ENCODE measurements at regions not wholly inside any gene's neighbourhood (a gene's known extent, or its start where the extent isn't known, plus 50 kb on each side); places are given as distances from the start of the nearest gene placed in this dataset.

DNA sequence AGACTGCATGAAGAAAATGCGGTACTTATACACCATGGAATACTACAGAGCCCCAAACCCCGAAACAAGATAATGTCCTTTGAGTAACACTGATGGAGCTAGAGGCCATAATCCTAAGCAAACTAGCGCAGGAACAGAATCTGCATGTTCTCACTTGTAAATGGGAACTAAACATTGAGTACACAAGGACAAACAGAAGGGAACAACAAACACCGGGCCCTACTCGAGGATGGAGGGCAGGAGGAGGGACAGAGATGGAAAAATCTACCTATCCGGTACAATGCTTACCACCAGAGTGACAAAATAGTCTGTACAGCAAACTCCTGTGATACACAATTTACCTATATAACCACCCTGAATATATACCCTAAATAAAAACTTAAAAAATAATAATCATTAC is 507.9 kb downstream of the IPMK start:
- no peak for ATAC-seq
- intact Hi-C loops (cut with DNase I), result no loop called here
- DNase-seq (ENCODE audit: low spot score), result no peak

DNA sequence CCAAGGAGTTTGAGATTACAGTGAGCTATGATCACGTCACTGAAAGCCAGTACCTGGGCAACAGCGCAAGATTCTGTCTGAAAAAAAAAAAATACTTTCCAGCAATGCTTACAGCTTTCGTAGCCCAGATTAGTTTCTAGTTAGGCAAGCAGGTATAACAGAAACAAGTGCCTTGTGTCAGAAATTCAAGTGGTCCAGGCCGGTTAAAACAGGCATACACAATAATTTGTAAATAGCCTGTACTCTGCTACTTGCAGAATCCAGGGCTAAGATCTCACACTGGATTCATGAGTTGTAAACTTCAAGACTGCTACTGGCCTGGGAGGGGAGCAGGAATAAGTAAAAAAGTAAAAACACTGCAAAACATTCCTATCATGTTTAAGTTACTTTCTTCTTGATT is 512.9 kb downstream of the IPMK start:
- DNase-seq (ENCODE audit: low spot score) (no peak), ATAC-seq (no peak)

GRCh38 chr10:57743711-57744110 is 524.0 kb downstream of the IPMK start:
- no peak for ATAC-seq
- no peak for DNase-seq (ENCODE audit: low spot score)
- intact Hi-C loops (cut with DNase I), result no loop called here

More for the DNA sequence above, 512.9 kb downstream of the IPMK start:
- intact Hi-C loops (cut with DNase I), result no loop called here

- DNase-seq (ENCODE audit: low spot score), result no peak
- ATAC-seq, result no peak
- intact Hi-C loops (cut with DNase I), result no loop called here
Observed at GRCh38 chr10:57741751-57742150, 525.9 kb downstream of the IPMK start.

GRCh38 chr10:57723305-57723704 is 544.4 kb downstream of the IPMK start:
- intact Hi-C loops (cut with DNase I), result no loop called here
- DNase-seq (ENCODE audit: low spot score), result no peak
- ATAC-seq, result no peak

DNA sequence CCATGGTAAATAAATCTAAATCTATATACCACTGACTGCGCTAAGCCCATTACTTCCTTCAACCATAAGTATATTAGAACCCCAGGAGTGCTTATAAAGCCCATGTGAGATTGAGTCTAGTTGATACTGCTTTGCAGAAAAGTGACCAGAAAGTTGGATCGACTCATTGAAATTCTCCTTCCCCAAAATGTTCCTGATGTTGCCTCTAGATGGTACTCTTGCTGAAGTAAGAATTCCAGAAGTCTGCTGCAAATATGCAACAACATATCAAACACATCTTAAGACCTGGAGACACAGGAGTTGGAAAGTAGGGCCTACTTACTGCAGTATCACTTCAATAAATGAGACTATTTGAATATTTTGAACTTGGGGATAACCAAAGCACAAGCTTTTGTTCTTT is 550.8 kb downstream of the IPMK start:
- ATAC-seq (no peak), DNase-seq (ENCODE audit: low spot score) (no peak)
- intact Hi-C loops (cut with DNase I), result no loop called here

- ATAC-seq (no peak), DNase-seq (ENCODE audit: low spot score) (no peak)
- intact Hi-C loops (cut with DNase I), result no loop called here
Observed at GRCh38 chr10:57715233-57715632, 552.5 kb downstream of the IPMK start.

DNA sequence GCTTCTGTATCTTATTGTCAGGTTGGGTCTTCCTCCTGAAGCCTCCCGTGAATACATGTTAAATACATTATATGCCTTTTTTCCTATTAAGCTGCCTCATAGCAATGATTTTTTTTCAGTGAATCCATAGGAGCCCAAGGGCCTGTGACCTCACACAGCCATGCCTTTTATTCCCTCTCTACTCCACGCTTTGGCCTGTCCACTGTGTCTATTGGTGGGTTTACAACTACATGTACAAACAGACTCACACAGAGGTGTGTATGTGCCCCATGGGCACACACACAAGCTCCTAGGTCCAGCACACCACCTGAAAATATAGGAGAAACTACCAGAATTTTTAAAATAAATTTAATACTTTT is 560.4 kb downstream of the IPMK start:
- no peak for DNase-seq (ENCODE audit: low spot score)
- no peak for ATAC-seq
- intact Hi-C loops (cut with DNase I), result no loop called here

GRCh38 chr10:57706576-57707299 is 561.0 kb downstream of the IPMK start:
- intact Hi-C loops (cut with DNase I), result no loop called here
- ATAC-seq, result no peak
- no peak for DNase-seq (ENCODE audit: low spot score)

DNA sequence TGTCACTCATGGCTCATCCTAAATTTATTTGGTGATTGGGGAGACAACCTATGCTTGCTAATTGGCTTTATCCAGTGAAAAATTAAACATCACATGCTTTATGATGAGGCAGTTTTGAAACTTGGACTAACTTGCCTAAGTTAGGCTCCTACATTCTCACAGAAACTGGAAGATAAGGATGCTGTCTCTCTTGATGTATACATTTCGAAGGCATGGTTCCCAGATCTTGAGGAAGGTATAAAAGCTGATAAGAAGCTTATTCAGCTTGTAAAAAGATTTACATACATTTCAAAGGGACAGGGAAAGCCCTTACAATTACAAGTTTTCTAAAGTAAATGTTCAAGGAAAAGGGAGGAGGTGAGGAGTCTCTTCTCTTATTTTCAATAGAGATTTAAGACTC is 561.7 kb downstream of the IPMK start:
- no peak for DNase-seq (ENCODE audit: low spot score)
- no peak for ATAC-seq
- intact Hi-C loops (cut with DNase I), result no loop called here

DNA sequence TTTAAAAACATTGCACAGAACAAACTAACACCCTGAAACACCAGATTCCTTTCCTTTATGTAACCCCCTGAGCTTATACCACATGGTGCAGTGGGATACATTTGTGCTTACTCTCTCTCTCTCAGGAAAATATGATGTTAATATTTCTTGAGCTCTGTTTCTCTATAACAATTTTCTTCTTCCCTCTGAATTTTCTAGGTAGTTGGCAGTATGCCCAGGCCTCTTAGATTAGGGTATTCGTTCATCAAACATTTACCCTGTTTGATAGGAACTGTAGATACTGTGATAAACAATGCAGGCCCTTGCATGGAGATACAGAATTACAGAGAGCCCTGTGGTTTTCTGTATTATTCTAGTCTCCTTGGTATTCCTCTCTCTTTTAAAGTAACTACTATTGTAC is 567.8 kb downstream of the IPMK start:
- intact Hi-C loops (cut with DNase I), result no loop called here
- DNase-seq (ENCODE audit: low spot score) (no peak), ATAC-seq (no peak)

DNA sequence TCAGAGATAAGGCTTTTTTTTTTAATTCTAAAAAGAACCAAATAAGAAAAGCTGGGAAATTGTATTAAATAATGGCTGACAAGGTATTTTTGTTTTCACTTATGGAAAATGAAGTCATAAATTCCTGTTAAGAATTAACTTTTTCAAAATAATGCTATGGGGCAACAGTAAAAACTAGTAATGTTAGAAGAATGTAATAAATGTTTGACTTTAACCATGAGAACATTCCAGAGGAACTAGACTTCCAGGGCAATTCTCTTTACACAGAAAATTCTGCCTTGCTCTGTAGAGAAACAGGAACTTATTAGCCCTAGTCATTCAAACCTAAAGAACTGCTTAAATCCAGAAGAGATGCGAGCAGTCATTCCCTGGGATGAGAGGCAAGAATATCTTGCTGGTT is 571.1 kb downstream of the IPMK start:
- intact Hi-C loops (cut with DNase I), result no loop called here
- ATAC-seq (no peak), DNase-seq (ENCODE audit: low spot score) (no peak)

GRCh38 chr10:57694956-57695608 is 572.6 kb downstream of the IPMK start:
- intact Hi-C loops (cut with DNase I), result no loop called here
- ATAC-seq, result no peak
- DNase-seq (ENCODE audit: low spot score), result no peak

DNA sequence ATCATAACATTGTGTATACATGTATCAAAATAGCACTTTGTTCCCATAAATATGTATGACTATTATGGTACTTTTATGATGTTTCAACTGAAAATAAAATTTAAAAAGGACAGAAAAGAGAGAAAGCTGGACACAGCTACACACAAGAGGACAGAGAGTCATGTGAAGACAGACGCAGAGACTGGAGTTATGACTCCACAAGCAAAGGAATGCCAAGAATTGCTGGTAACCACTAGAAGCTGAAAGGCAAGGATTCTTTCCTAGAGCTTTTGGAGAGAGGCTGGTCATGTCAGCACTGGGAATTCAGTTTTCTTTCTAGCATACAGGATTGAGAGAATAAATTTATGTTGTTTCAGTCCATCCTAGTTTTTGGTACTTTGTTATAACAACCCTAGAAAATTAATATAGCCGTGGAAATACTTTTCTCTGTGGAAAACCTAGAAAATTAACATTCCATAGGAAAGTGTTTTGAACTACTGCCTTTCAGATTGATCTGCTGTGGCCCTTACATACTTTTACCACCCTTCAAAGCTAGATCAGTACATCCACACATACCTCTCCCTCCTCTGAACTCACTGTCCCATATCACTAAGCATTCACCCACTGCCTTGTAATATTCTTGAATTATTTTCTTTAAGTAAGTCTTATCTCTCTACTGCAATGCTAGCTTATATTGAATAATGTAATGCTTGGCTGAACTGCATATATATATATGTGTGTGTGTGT is 575.3 kb downstream of the IPMK start:
- no peak for DNase-seq (ENCODE audit: low spot score)
- intact Hi-C loops (cut with DNase I), result no loop called here
- ATAC-seq, result no peak

GRCh38 chr10:57689596-57690297 is 577.9 kb downstream of the IPMK start:
- intact Hi-C loops (cut with DNase I), result no loop called here
- ATAC-seq (no peak), DNase-seq (ENCODE audit: low spot score) (no peak)

DNA sequence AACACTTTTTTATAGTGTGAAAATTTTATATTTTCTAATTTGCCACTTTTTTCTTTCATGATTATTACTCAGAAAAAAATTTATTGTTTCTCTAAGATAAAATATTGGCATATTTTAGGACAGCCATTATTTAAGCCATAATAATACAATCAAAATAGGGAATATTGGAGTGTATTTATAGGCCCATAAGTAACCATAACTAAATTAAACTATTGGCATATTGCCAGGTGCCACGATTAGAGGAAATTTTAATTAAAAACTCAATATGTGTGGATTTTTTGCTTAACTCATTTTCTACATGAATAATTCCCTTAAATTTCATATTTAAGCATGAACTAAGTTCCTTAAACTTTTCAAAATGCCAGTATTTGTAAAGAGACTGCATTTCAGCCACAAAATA is 587.8 kb downstream of the IPMK start:
- DNase-seq (ENCODE audit: low spot score), result no peak
- intact Hi-C loops (cut with DNase I), result no loop called here

GRCh38 chr10:57675125-57675524 is 592.6 kb downstream of the IPMK start:
- DNase-seq (ENCODE audit: low spot score) (no peak), ATAC-seq (no peak)
- intact Hi-C loops (cut with DNase I), result no loop called here

More for the DNA sequence above, 587.8 kb downstream of the IPMK start:
- no peak for ATAC-seq

DNA sequence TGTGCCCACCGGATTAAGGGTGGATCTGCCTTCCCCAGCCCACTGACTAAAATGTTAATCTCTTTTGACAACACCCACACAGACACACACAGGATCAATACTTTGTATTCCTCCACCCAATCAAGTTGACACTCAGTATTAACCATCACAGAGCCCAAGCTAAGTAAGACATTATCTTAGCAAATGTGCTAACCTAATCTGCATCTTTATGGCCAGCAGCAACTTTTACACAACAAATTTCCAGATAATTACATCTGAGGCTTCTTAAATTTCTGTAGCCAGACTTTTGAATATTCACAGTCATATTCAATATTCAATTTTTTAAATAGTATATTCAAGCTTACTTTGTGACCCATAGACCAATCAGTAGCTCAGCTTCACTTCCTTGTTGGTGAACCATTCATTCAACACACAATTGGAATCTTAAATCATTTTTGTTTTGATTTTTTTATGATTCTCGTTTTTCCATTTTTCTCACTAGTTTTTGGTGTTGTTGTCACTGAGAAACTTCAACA is 594.2 kb downstream of the IPMK start:
- intact Hi-C loops (cut with DNase I), result no loop called here
- no peak for ATAC-seq
- no peak for DNase-seq (ENCODE audit: low spot score)

DNA sequence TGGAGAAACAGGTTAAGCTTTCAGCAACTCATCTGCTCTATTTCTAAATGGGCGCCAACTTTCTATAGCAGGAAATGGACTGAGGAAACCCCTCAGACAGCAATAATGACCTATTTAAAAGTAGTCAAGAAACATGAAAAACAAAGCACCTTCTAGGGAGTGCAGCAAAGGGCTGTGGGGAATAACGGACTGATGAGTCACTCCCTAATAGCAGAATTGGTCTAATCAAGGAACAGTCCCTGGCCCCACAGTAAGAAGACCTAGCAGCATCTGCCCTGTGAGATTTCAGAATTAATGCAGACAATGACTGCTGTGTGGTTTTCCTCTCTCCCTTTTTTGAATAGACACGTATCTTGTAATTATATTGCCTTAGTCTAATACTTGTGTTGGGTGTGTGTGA is 602.9 kb downstream of the IPMK start:
- ATAC-seq (no peak), DNase-seq (ENCODE audit: low spot score) (no peak)
- intact Hi-C loops (cut with DNase I), result no loop called here

DNA sequence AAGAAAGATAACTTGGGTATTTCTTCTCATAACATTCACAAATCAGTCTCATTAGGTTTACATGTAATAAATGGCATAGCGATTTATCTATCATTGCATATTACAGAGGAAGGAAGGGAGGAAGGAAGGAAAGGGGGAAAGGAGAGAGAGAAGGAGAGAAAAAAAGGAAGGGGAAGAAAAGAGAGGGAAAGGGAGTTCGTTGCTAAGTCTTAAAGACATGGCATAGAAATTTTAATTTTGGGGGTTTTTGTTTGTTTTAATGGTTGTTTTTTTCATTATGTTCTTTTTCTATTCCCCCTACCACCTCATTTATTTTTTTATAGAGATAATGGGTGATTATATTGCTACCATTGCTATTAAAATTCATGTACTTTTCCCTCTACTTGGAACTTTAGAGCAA is 604.3 kb downstream of the IPMK start:
- ATAC-seq, result no peak
- DNase-seq (ENCODE audit: low spot score), result no peak
- intact Hi-C loops (cut with DNase I), result no loop called here
